Panc1 (cell line): ENCODE measurements at regions not wholly inside any gene's neighbourhood (a gene's known extent, or its start where the extent isn't known, plus 50 kb on each side); places are given as distances from the start of the nearest gene placed in this dataset.

Source experiments
- POLR2AphosphoS5 ChIP-seq: IDR thresholded peaks from 2 replicates; pipeline ENCODE4 v1.6.1; 2012; ENCODE audit warnings: mild to moderate bottlenecking, low read depth, low read length, moderate library complexity
- TF ChIP-seq, protein P1 (sequence below): fragments of 450-650 bp; IDR thresholded peaks from 2 replicates; pipeline ENCODE4 v1.5.1; 2017; ENCODE audit warnings: mild to moderate bottlenecking

DNA sequence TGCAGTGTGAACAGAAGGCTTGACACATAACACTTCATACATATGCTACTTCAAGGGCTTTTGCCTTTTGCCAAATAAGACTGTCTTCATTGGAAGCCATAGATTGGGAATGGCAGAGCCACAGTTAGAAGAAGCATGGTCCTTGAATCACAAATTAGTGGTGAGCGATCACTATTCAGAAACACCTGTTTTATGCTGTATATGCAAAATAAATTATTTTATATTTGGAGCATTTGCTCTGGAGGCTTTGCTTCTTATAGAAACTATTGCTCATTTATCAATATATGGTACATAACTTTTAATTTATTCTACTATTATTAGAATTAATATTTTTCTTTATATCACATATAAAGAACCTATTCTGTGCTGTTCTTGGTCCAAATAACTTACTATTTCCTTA, 270.4 kb upstream of the SPRY2 start:
- TF ChIP-seq, protein P1, sequence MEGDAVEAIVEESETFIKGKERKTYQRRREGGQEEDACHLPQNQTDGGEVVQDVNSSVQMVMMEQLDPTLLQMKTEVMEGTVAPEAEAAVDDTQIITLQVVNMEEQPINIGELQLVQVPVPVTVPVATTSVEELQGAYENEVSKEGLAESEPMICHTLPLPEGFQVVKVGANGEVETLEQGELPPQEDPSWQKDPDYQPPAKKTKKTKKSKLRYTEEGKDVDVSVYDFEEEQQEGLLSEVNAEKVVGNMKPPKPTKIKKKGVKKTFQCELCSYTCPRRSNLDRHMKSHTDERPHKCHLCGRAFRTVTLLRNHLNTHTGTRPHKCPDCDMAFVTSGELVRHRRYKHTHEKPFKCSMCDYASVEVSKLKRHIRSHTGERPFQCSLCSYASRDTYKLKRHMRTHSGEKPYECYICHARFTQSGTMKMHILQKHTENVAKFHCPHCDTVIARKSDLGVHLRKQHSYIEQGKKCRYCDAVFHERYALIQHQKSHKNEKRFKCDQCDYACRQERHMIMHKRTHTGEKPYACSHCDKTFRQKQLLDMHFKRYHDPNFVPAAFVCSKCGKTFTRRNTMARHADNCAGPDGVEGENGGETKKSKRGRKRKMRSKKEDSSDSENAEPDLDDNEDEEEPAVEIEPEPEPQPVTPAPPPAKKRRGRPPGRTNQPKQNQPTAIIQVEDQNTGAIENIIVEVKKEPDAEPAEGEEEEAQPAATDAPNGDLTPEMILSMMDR: no peak
- TF ChIP-seq POLR2AphosphoS5: no peak
